ENCODE measurements at regions not wholly inside any gene's neighbourhood (a gene's known extent, or its start where the extent isn't known, plus 50 kb on each side); places are given as distances from the start of the nearest gene placed in this dataset.
A peak's percentile ranks its signal among the peaks of the same experiment; 100 is the strongest.

DNA sequence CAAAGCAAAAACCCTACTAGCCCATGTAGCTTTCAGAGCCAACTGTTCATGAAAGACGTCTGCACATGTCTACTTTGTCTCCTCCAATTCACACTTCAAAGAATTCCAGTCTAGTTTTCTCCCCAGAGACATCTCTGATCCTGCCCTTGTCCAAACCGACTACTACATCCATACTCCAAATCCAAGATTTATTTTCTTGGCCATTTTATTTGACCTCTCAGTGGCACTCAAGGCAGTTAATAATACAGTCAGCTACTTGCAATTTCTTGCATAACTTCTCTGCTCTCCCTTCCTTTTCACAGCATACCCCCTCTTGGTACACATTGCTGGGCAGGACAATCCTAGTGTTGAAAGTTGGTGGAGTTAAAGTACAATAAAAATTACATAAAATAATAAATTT, 170.9 kb upstream of the INHBA start:
- CTCF ChIA-PET = interaction anchor here (1.0 kb wide), 1 partner anchor 67 kb away, joined by 3 read pairs; no protein-coding TSS in a partner anchor

DNA sequence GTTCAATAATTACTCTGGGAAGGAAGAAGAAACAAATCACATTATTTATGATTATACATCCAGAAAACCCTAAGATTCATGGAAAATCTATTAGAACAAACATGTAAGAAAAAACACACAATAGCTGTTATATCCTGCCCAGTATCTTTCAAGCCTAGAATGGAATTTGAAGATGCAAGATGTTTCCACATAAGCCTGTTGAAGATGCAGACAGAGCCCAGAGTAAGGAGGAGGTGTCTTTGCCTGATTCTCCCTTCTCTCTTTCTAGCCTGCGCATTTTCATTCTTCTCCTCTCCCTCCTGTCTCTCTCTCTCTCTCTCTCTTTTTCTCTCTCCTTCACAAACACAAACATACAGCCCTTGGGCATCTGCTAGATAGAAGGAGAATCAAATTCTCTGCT, 170.1 kb upstream of the INHBA start:
- ChIA-PET POLR2A (no interaction called here), CTCF (interaction anchor here (1.0 kb wide), 1 partner anchor 68 kb away, joined by 3 read pairs; no protein-coding TSS in a partner anchor)
- no peaks in the 10 kb centered on the region for H3K27me3 ChIP-seq (ENCODE audit: control insufficient read depth, insufficient read depth, low read length)
- no peak overlapping the region for H3K4me3 ChIP-seq (ENCODE audit: low read depth, low read length)
- no peaks in the 10 kb centered on the region for H3K36me3 ChIP-seq (ENCODE audit: control insufficient read depth, insufficient read depth, low read length)
- TF ChIP-seq, protein P1, sequence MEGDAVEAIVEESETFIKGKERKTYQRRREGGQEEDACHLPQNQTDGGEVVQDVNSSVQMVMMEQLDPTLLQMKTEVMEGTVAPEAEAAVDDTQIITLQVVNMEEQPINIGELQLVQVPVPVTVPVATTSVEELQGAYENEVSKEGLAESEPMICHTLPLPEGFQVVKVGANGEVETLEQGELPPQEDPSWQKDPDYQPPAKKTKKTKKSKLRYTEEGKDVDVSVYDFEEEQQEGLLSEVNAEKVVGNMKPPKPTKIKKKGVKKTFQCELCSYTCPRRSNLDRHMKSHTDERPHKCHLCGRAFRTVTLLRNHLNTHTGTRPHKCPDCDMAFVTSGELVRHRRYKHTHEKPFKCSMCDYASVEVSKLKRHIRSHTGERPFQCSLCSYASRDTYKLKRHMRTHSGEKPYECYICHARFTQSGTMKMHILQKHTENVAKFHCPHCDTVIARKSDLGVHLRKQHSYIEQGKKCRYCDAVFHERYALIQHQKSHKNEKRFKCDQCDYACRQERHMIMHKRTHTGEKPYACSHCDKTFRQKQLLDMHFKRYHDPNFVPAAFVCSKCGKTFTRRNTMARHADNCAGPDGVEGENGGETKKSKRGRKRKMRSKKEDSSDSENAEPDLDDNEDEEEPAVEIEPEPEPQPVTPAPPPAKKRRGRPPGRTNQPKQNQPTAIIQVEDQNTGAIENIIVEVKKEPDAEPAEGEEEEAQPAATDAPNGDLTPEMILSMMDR (IDR thresholded peaks at IDR 0.05; ENCODE audit: insufficient read depth, low read depth, low read length) = no peak
- DNase-seq (ENCODE audit: low read depth) = no peak

More for the DNA sequence above, 170.9 kb upstream of the INHBA start:
- no peak overlapping the region for H3K4me3 ChIP-seq (ENCODE audit: low read depth, low read length)
- POLR2A ChIA-PET = interaction anchor here (0.9 kb wide), 1 partner anchor 79 kb away, joined by 3 read pairs; no protein-coding TSS in a partner anchor
- TF ChIP-seq, protein P1 (IDR thresholded peaks at IDR 0.05; ENCODE audit: insufficient read depth, low read depth, low read length) = no peak
- no peak for DNase-seq (ENCODE audit: low read depth)
- no peaks in the 10 kb centered on the region for H3K36me3 ChIP-seq (ENCODE audit: control insufficient read depth, insufficient read depth, low read length)
- H3K27me3 ChIP-seq (ENCODE audit: control insufficient read depth, insufficient read depth, low read length) = no peaks in the 10 kb centered on the region

DNA sequence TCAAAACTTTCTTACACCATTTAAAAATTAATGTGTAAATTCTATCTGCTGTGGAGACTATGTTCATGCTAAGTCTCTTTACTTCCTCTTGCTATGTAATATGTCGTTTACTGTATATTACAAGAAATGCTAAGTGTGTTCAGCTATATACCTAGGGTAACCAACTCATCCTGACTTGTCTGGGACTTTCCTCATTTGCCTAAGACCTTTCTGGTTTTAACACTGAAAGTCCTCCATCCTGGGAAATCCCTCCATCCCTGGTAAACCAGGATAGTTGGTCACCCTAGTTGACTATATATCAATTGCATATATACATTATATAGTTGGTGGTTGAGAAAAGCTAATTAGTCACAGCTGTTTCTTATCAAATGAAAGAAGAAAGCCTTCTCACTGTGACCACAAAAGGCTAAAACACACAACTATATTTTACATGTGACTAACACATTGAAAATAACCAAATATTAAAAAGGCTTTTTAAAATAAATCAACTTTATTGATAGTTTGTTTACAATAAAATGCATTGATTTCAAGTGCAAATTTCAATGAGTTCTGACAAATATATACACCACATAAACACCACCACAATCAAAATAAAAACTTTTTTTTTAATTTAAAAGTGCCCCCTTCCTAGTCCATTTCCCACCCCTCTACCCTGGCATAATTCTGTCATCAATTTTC, 167.7 kb upstream of the INHBA start:
- DNase-seq (ENCODE audit: low read depth) = no peak
- TF ChIP-seq, protein P1 (IDR thresholded peaks at IDR 0.05; ENCODE audit: insufficient read depth, low read depth, low read length) = no peak
- Histone ChIP-seq H3K36me3 (ENCODE audit: control insufficient read depth, insufficient read depth, low read length) (no peaks in the 10 kb centered on the region), H3K4me3 (ENCODE audit: low read depth, low read length) (no peak overlapping the region), H3K27me3 (ENCODE audit: control insufficient read depth, insufficient read depth, low read length) (no peaks in the 10 kb centered on the region)
- CTCF ChIA-PET = interaction anchor here (1.2 to 1.7 kb wide), 3 partner anchors 15 to 19 kb away, joined by 3 to 4 read pairs (median 3); no protein-coding TSS in a partner anchor
- POLR2A ChIA-PET = no interaction called here

DNA sequence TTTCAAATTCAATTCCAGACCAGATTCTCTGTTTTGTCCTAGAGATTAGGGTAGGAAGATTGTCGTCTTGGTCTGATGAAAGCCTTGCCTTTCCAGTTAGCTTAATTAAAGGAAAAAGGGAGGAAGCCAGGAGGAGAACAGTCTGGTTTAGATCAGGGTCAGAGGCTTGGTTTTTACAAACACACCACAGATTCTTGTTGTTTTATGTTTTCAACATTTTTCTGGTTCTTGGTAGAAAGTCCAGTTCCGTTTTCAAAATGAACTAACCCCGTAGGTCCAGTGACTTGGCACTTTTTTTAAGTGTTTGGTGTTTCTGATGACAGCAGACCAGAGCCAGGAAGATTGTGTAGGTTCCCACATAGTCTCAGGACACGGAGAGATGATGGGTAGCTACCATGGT, 167.1 kb upstream of the INHBA start:
- peak; percentile 54 for DNase-seq (ENCODE audit: low read depth)
- TF ChIP-seq, protein P1 (IDR thresholded peaks at IDR 0.05; ENCODE audit: insufficient read depth, low read depth, low read length) = no peak
- H3K27me3 ChIP-seq (ENCODE audit: control insufficient read depth, insufficient read depth, low read length) = no peaks in the 10 kb centered on the region
- CTCF ChIA-PET = interaction anchor here (1.2 to 1.7 kb wide), 3 partner anchors 14 to 18 kb away, joined by 3 to 4 read pairs (median 3); no protein-coding TSS in a partner anchor
- H3K36me3 ChIP-seq (ENCODE audit: control insufficient read depth, insufficient read depth, low read length) = no peaks in the 10 kb centered on the region
- H3K4me3 ChIP-seq (ENCODE audit: low read depth, low read length) = no peak overlapping the region
- POLR2A ChIA-PET = interaction anchor here (1.1 kb wide), 1 partner anchor 16 kb away, joined by 5 read pairs; no protein-coding TSS in a partner anchor

DNA sequence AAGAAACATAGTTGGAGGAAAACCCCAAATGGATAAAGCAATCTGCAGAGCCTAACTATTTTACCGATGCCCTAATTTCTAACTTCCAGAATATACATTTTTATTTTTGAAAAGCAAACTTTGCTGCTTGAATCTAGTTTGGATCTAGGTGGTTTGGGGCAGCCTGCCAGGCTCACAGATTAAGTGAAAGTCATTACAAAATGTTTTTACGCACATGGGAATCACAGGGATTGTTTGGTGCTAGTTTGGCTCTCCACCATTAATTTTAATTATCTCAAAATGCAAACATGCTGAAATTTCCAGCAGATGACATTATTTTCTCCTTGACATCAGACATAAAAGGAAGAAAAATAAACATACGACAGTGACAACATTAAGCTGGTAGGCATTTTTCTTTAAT, 166.7 kb upstream of the INHBA start:
- no peak overlapping the region for H3K4me3 ChIP-seq (ENCODE audit: low read depth, low read length)
- DNase-seq (ENCODE audit: low read depth) = no peak
- ChIA-PET CTCF (interaction anchor here (1.2 to 1.7 kb wide), 2 partner anchors 15 to 18 kb away, joined by 3 read pairs; no protein-coding TSS in a partner anchor), POLR2A (interaction anchor here (1.1 kb wide), 1 partner anchor 17 kb away, joined by 5 read pairs; no protein-coding TSS in a partner anchor)
- TF ChIP-seq, protein P1 (IDR thresholded peaks at IDR 0.05; ENCODE audit: insufficient read depth, low read depth, low read length) = no peak
- no peaks in the 10 kb centered on the region for H3K36me3 ChIP-seq (ENCODE audit: control insufficient read depth, insufficient read depth, low read length)
- H3K27me3 ChIP-seq (ENCODE audit: control insufficient read depth, insufficient read depth, low read length) = no peaks in the 10 kb centered on the region

All from BJ (cell line).